HCT116 (cell line): ENCODE measurements at regions not wholly inside any gene's neighbourhood (a gene's known extent, or its start where the extent isn't known, plus 50 kb on each side); places are given as distances from the start of the nearest gene placed in this dataset.

ENCODE experiments used
- ATAC-seq: fragments of 200-7000 bp; cut with Tn5 transposase; 2 replicates; pipeline ENCODE4 v1.9.1; 2020; ENCODE audit warnings: mild to moderate bottlenecking, moderate library complexity
- BruUV-seq: library from RNA; stranded (reverse); fragments of 400-500 nt; replicated peaks from 2 replicates; lab custom pipeline; 2021; lab: Mats Ljungman, UMichigan
- CTCF ChIA-PET: fragments of 300-600 bp; sonication (Branson Sonifier 250); formaldehyde crosslinking; loops from one replicate; lab custom pipeline; 2021; ENCODE audit warnings: antibody characterized with exemption; lab: Charles Lee
- POLR2A ChIA-PET: fragments of 300-600, 350-600 bp; sonication (Branson Sonifier 250); formaldehyde crosslinking; loops from one replicate; lab custom pipeline; 2021; ENCODE audit warnings: antibody characterized with exemption; lab: Charles Lee
- RAD21 ChIA-PET, 2 experiments: fragments of 300-600 bp; sonication (Branson Sonifier 250); formaldehyde crosslinking; loops; one replicate each; lab custom pipeline; 2023; ENCODE audit warnings: low total read pairs in 2 of 2; ENCODE audit not compliant: uncharacterized antibody in 2 of 2, unreplicated experiment in 2 of 2, low non-redundant PET in 1 of 2; lab: Charles Lee
- DNase-seq: peaks from one replicate; pipeline ENCODE4 v3.0.0-alpha.2; 2010; ENCODE audit warnings: low read depth, low spot score
- H2AFZ ChIP-seq: fragments of 200-600 bp; shearing (Covaris generic), sonication (generic); 2 replicates; pipeline ENCODE4 v1.6.1; 2017; ENCODE audit warnings: low read depth, mixed run types, mixed read lengths, antibody characterized with exemption, low read length; ENCODE audit not compliant: poor library complexity, severe bottlenecking
- H3K27ac ChIP-seq: 2 replicates; pipeline ENCODE4 v1.5.1; 2012; ENCODE audit warnings: low read depth, low read length
- H3K27me3 ChIP-seq: fragments of 200-600 bp; sonication (generic); 2 replicates; pipeline ENCODE4 v1.6.1; 2016; ENCODE audit warnings: mixed run types, low read length, mixed read lengths; ENCODE audit not compliant: insufficient read depth
- H3K36me3 ChIP-seq, 2 experiments: fragments of 200-500 bp in 1 of 2; fragments of 200-600 bp in 1 of 2; sonication (Bioruptor generic) in 1 of 2; sonication (generic) in 1 of 2; 2 replicates each; pipeline versions ENCODE4 v1.5.1 to v1.6.1; 2014 to 2016; ENCODE audit warnings: low read length in 2 of 2, inconsistent platforms in 1 of 2, mixed read lengths in 1 of 2, mixed run types in 1 of 2; ENCODE audit not compliant: insufficient read depth in 2 of 2, control insufficient read depth in 1 of 2
- H3K4me1 ChIP-seq, 2 experiments: fragments of 200-600 bp in 1 of 2; sonication (generic) in 1 of 2; 2 replicates each; pipeline versions ENCODE4 v1.5.1 to v1.6.1; 2012 to 2017; ENCODE audit warnings: low read length in 2 of 2, inconsistent platforms in 1 of 2, mild to moderate bottlenecking in 1 of 2, mixed read lengths in 1 of 2, mixed run types in 1 of 2, moderate library complexity in 1 of 2; ENCODE audit not compliant: insufficient read depth in 2 of 2, control insufficient read depth in 1 of 2
- H3K4me2 ChIP-seq: fragments of 200-600 bp; sonication (generic); 2 replicates; pipeline ENCODE4 v1.6.1; 2017; ENCODE audit warnings: mixed run types, low read length, mixed read lengths
- H3K4me3 ChIP-seq, 2 experiments: fragments of 200-600 bp in 1 of 2; sonication (generic) in 1 of 2; replicated peaks in 1 of 2; 2 replicates each; pipeline ENCODE4 v1.5.1; 2011 to 2016; ENCODE audit warnings: low read length in 2 of 2, control low read depth in 1 of 2, low read depth in 1 of 2, mild to moderate bottlenecking in 1 of 2, mixed read lengths in 1 of 2, mixed run types in 1 of 2
- H3K79me2 ChIP-seq: fragments of 200-600 bp; sonication (generic); 2 replicates; pipeline ENCODE4 v1.6.1; 2017; ENCODE audit warnings: mild to moderate bottlenecking, mixed run types, low read length, moderate library complexity, mixed read lengths; ENCODE audit not compliant: insufficient read depth
- H3K9ac ChIP-seq: fragments of 200-600 bp; sonication (generic); 2 replicates; pipeline ENCODE4 v1.6.1; 2016; ENCODE audit warnings: low read length, mixed read lengths
- H3K9me2 ChIP-seq: fragments of 200-600 bp; sonication (generic), shearing (Covaris generic); 2 replicates; pipeline ENCODE4 v1.6.1; 2017; ENCODE audit warnings: mixed run types, mild to moderate bottlenecking, moderate library complexity; ENCODE audit not compliant: insufficient read depth
- H3K9me3 ChIP-seq, 2 experiments: fragments of 200-500 bp in 1 of 2; fragments of 200-600 bp in 1 of 2; sonication (Bioruptor generic) in 1 of 2; sonication (generic) in 1 of 2; 2 replicates each; pipeline ENCODE4 v1.6.1; 2014 to 2017; ENCODE audit warnings: low read length in 2 of 2, mixed read lengths in 2 of 2, inconsistent platforms in 1 of 2, low read depth in 1 of 2, mild to moderate bottlenecking in 1 of 2, mixed run types in 1 of 2, moderate library complexity in 1 of 2; ENCODE audit not compliant: control insufficient read depth in 1 of 2, insufficient read depth in 1 of 2
- H4K20me1 ChIP-seq: fragments of 200-600 bp; sonication (generic), shearing (Covaris generic); 2 replicates; pipeline ENCODE4 v1.6.1; 2017; ENCODE audit warnings: mixed run types, mild to moderate bottlenecking, moderate library complexity; ENCODE audit not compliant: insufficient read depth
- CBX3 ChIP-seq: IDR thresholded peaks from 2 replicates; pipeline ENCODE4 v1.6.1; 2012; ENCODE audit warnings: low read depth
- CEBPB ChIP-seq: IDR thresholded peaks from 2 replicates; pipeline ENCODE4 v1.6.1; 2012; ENCODE audit warnings: low read depth
- EGR1 ChIP-seq: IDR thresholded peaks from 2 replicates; pipeline ENCODE4 v1.6.1; 2012; ENCODE audit warnings: low read depth
- JUND ChIP-seq: IDR thresholded peaks from 2 replicates; pipeline ENCODE4 v1.6.1; 2012
- POLR2AphosphoS5 ChIP-seq: IDR thresholded peaks from 2 replicates; pipeline ENCODE4 v1.6.1; 2011; ENCODE audit warnings: mild to moderate bottlenecking, low read depth, low read length, moderate library complexity
- RAD21 ChIP-seq: IDR thresholded peaks from 2 replicates; pipeline ENCODE4 v1.6.1; 2012; ENCODE audit warnings: low read depth, mild to moderate bottlenecking
- ZNF274 ChIP-seq: fragments of 200-500 bp; sonication (Bioruptor generic); IDR thresholded peaks from 2 replicates; pipeline ENCODE4 v1.6.1; 2014; ENCODE audit warnings: mild to moderate bottlenecking, low read depth, low read length, inconsistent platforms
- intact Hi-C: fragments of 100-400 bp; cut with micrococcal nuclease; formaldehyde crosslinking; loops from 2 replicates; pipeline ENCODE4 v1.10.0; 2022
- TF ChIP-seq, protein P1 (sequence below): IDR thresholded peaks from 2 replicates; pipeline ENCODE4 v1.6.1; 2011; ENCODE audit warnings: mild to moderate bottlenecking, low read length, moderate library complexity; ENCODE audit not compliant: insufficient replicate concordance; ENCODE audit errors: extremely low read depth
- TF ChIP-seq, protein P2 (sequence below): IDR thresholded peaks from 2 replicates; pipeline ENCODE4 v1.6.1; 2012
- TF ChIP-seq, protein P3 (sequence below), 3 experiments: fragments of 200-600 bp in 1 of 3; sonication (generic) in 1 of 3; IDR thresholded peaks in 2 of 3; conservative IDR thresholded peaks in 1 of 3; 2 replicates each; pipeline ENCODE4 v1.5.1; 2012 to 2017; ENCODE audit warnings: low read depth in 2 of 3, low read length in 2 of 3, antibody characterized with exemption in 1 of 3, borderline replicate concordance in 1 of 3, control low read depth in 1 of 3, mild to moderate bottlenecking in 1 of 3, mixed read lengths in 1 of 3, mixed run types in 1 of 3, moderate library complexity in 1 of 3; ENCODE audit not compliant: insufficient read depth in 1 of 3
- TF ChIP-seq, protein P4 (sequence below): IDR thresholded peaks from 2 replicates; pipeline ENCODE4 v1.6.1; 2012

DNA sequence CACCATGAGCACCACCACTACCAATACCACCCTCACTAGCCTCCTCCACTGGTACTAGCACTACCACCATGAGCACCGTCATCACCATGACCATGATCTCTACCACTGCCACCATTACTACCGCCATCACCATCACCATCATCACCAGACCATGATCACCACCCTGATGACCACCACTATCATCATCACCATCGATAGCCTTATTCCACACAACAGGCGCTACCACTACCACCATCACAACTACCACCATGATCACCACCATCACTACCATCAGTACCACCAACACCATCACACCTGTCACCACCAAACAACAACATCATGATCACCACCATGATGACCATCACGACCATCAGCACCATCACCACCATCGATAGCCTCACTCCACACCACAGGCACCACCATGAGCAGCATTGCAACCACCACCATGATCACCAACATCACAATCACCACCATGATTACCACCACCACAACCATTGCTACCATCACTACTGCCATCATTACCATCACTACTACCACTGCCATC is 56.6 kb upstream of the CASZ1 start:
- Histone ChIP-seq H3K9me3 (no peaks in the 10 kb centered on the region), H3K9ac (no peak overlapping the region), H3K36me3 (no peaks in the 10 kb centered on the region), H3K79me2 (no peaks in the 10 kb centered on the region), H3K4me2 (no peak overlapping the region), H3K27me3 (no peaks in the 10 kb centered on the region), H3K4me1 (no peaks in the 10 kb centered on the region), H3K4me3 (no peak overlapping the region), H3K9me2 (no peaks in the 10 kb centered on the region), H4K20me1 (no peaks in the 10 kb centered on the region), H3K27ac (no peak overlapping the region), H2AFZ (no peak overlapping the region)
- no peak for DNase-seq
- BruUV-seq: no TSS peak
- CTCF ChIA-PET: no interaction called here
- POLR2A ChIA-PET: no interaction called here
- RAD21 ChIA-PET: no interaction called here
- intact Hi-C loops: no loop called here
- no peak for ATAC-seq
- no peak for TF ChIP-seq CBX3
- TF ChIP-seq, protein P1, sequence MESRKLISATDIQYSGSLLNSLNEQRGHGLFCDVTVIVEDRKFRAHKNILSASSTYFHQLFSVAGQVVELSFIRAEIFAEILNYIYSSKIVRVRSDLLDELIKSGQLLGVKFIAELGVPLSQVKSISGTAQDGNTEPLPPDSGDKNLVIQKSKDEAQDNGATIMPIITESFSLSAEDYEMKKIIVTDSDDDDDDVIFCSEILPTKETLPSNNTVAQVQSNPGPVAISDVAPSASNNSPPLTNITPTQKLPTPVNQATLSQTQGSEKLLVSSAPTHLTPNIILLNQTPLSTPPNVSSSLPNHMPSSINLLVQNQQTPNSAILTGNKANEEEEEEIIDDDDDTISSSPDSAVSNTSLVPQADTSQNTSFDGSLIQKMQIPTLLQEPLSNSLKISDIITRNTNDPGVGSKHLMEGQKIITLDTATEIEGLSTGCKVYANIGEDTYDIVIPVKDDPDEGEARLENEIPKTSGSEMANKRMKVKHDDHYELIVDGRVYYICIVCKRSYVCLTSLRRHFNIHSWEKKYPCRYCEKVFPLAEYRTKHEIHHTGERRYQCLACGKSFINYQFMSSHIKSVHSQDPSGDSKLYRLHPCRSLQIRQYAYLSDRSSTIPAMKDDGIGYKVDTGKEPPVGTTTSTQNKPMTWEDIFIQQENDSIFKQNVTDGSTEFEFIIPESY: no peak
- TF ChIP-seq JUND: no peak
- TF ChIP-seq RAD21: no peak
- TF ChIP-seq, protein P2, sequence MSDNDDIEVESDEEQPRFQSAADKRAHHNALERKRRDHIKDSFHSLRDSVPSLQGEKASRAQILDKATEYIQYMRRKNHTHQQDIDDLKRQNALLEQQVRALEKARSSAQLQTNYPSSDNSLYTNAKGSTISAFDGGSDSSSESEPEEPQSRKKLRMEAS: no peak
- TF ChIP-seq, protein P3, sequence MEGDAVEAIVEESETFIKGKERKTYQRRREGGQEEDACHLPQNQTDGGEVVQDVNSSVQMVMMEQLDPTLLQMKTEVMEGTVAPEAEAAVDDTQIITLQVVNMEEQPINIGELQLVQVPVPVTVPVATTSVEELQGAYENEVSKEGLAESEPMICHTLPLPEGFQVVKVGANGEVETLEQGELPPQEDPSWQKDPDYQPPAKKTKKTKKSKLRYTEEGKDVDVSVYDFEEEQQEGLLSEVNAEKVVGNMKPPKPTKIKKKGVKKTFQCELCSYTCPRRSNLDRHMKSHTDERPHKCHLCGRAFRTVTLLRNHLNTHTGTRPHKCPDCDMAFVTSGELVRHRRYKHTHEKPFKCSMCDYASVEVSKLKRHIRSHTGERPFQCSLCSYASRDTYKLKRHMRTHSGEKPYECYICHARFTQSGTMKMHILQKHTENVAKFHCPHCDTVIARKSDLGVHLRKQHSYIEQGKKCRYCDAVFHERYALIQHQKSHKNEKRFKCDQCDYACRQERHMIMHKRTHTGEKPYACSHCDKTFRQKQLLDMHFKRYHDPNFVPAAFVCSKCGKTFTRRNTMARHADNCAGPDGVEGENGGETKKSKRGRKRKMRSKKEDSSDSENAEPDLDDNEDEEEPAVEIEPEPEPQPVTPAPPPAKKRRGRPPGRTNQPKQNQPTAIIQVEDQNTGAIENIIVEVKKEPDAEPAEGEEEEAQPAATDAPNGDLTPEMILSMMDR (IDR thresholded peaks at IDR 0.05 in 2 of 3, conservative IDR thresholded peaks at IDR 0.05 in 1 of 3; ENCODE audit: borderline replicate concordance in 1 of 3, insufficient read depth in 1 of 3, low read depth in 2 of 3, low read length in 2 of 3): no peak
- TF ChIP-seq, protein P4, sequence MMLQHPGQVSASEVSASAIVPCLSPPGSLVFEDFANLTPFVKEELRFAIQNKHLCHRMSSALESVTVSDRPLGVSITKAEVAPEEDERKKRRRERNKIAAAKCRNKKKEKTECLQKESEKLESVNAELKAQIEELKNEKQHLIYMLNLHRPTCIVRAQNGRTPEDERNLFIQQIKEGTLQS: no peak
- TF ChIP-seq EGR1: no peak
- TF ChIP-seq POLR2AphosphoS5: no peak
- no peak for TF ChIP-seq CEBPB
- no peak for TF ChIP-seq ZNF274
- TF ChIP-seq, all 23 proteins: peak for 0
